ENCODE measurements at regions not wholly inside any gene's neighbourhood (a gene's known extent, or its start where the extent isn't known, plus 50 kb on each side); places are given as distances from the start of the nearest gene placed in this dataset.

GRCh38 chr2:173496746-173497145 is 142.1 kb downstream of the CDCA7 start:
- no peak overlapping the region for H2AFZ ChIP-seq (ENCODE audit: low read length)
- FAIRE-seq = no peak
- WGBS, 2 experiments (ENCODE audit: extremely low coverage in 1 of 2, insufficient coverage in 1 of 2, insufficient read length in 1 of 2, insufficient replicate concordance in 2 of 2, low coverage in 1 of 2, low lambda C conversion rate in 2 of 2, missing lambda C conversion rate in 1 of 2) = 88% methylated on average over 3 of the region's 3 CpGs; no CpG with 5 or more reads in 1 of the 2 experiments

More at GRCh38 chr2:173496746-173497145, 142.1 kb downstream of the CDCA7 start:
- TF ChIP-seq GABPA (IDR thresholded peaks at IDR 0.05; ENCODE audit: borderline replicate concordance, insufficient read depth, low read length) (no peak), SIN3A (conservative IDR thresholded peaks at IDR 0.05 in 1 of 2, IDR thresholded peaks at IDR 0.05 in 1 of 2; ENCODE audit: low read depth in 1 of 2, low read length in 2 of 2) (no peak), JUND (IDR thresholded peaks at IDR 0.05; ENCODE audit: low read length) (no peak), ATF2 (IDR thresholded peaks at IDR 0.05; ENCODE audit: low read length) (no peak), KDM5A (IDR thresholded peaks at IDR 0.05; ENCODE audit: low read length) (no peak), HDAC6 (IDR thresholded peaks at IDR 0.05; ENCODE audit: low read depth, low read length) (no peak), FOSL1 (IDR thresholded peaks at IDR 0.05; ENCODE audit: insufficient read depth, low read depth, low read length) (no peak), CEBPB (IDR thresholded peaks at IDR 0.05; ENCODE audit: low read depth, low read length) (no peak), TAF7 (optimal IDR thresholded peaks at IDR 0.05; ENCODE audit: borderline replicate concordance, low read depth, low read length) (no peak), RBBP5 (IDR thresholded peaks at IDR 0.05; ENCODE audit: borderline replicate concordance, low read depth, low read length) (no peak)
- Histone ChIP-seq H3K4ac (replicated peaks; ENCODE audit: insufficient read length, low read depth, low read length) (no peak overlapping the region), H3K9me3 (ENCODE audit: insufficient read depth in 2 of 2, low read depth in 1 of 2, low read length in 1 of 2) (peaks cover 5 to 17% of the 10 kb centered on the region in 2 experiments), H3K4me3 (ENCODE audit: extremely low read depth in 1 of 4, insufficient read depth in 2 of 4, low read depth in 3 of 4, low read length in 4 of 4) (no peak overlapping the region), H3K23ac (ENCODE audit: insufficient read length) (no peak overlapping the region), H2BK15ac (ENCODE audit: low read length) (no peak overlapping the region), H2BK20ac (ENCODE audit: low read length) (no peak overlapping the region), H3K79me1 (ENCODE audit: low read depth, low read length) (no peaks in the 10 kb centered on the region), H2AK5ac (ENCODE audit: low read depth, low read length) (no peak overlapping the region), H3K14ac (ENCODE audit: insufficient read length) (no peak overlapping the region), H4K8ac (ENCODE audit: extremely low read depth, insufficient read depth, low read length) (no peak overlapping the region), H3K4me2 (ENCODE audit: insufficient read depth in 1 of 2, low read depth in 2 of 2, low read length in 2 of 2) (no peak overlapping the region), H3K36me3 (ENCODE audit: control insufficient read depth in 2 of 4, insufficient read depth in 4 of 4, low read length in 3 of 4) (no peaks in the 10 kb centered on the region; a peak in 1 of 8 replicates), H3K27ac (ENCODE audit: low read depth, low read length) (no peak overlapping the region), H4K91ac (replicated peaks; ENCODE audit: insufficient read length, low read length) (no peak overlapping the region), H3K9ac (replicated peaks in 1 of 4; ENCODE audit: extremely low read depth in 1 of 4, low read depth in 3 of 4, low read length in 3 of 4) (no peak overlapping the region), H3K79me2 (ENCODE audit: control insufficient read depth in 1 of 2, insufficient read depth in 2 of 2, low read length in 2 of 2) (no peaks in the 10 kb centered on the region), H3K56ac (replicated peaks; ENCODE audit: insufficient read length, low read depth, low read length) (no peak overlapping the region), H3K27me3 (replicated peaks in 1 of 4; ENCODE audit: control insufficient read depth in 3 of 4, extremely low read depth in 1 of 4, insufficient read depth in 3 of 4, low read length in 3 of 4) (no peaks in the 10 kb centered on the region), H3K4me1 (replicated peaks in 1 of 4; ENCODE audit: control insufficient read depth in 3 of 4, insufficient read depth in 4 of 4, low read length in 3 of 4) (no peaks in the 10 kb centered on the region), H4K20me1 (replicated peaks in 1 of 2; ENCODE audit: control insufficient read depth in 1 of 2, insufficient read depth in 2 of 2, low read length in 2 of 2) (no peaks in the 10 kb centered on the region), H4K5ac (ENCODE audit: insufficient read length, low read depth, low read length) (no peak overlapping the region), H3K18ac (ENCODE audit: extremely low read depth, low read length) (no peak overlapping the region), H2BK120ac (replicated peaks; ENCODE audit: low read depth, low read length) (no peak overlapping the region), H2BK5ac (ENCODE audit: low read depth, low read length) (no peak overlapping the region), H2BK12ac (ENCODE audit: low read depth, low read length) (no peak overlapping the region), H3K23me2 (ENCODE audit: low read depth, low read length) (no peaks in the 10 kb centered on the region)
- no peak for DNase-seq (ENCODE audit: low read depth in 1 of 2, low spot score in 2 of 2)
- POLR2A ChIA-PET (ENCODE audit: partially characterized antibody) = no interaction called here
- CTCF ChIA-PET (ENCODE audit: partially characterized antibody) = interaction anchor here (0.7 to 0.8 kb wide), 2 partner anchors 14 to 99 kb away, joined by 3 read pairs; no protein-coding TSS in a partner anchor
